Aorta (tissue), 5 donors: ENCODE measurements at regions not wholly inside any gene's neighbourhood (a gene's known extent, or its start where the extent isn't known, plus 50 kb on each side); places are given as distances from the start of the nearest gene placed in this dataset.

Experiments used
- ATAC-seq: fragments of 200-7000 bp; cut with Tn5 transposase; one replicate; pipeline ENCODE4 v1.9.1; 2022; ENCODE audit warnings: moderate library complexity; ENCODE audit not compliant: low FRiP score
- DNase-seq, 2 donors: peaks; one replicate each; pipeline ENCODE4 v3.0.0-alpha.2; 2020
- H3K27ac ChIP-seq, 2 donors: one replicate each; pipeline ENCODE4 v1.5.1; 2013; ENCODE audit warnings: low read length in 2 of 2, mild to moderate bottlenecking in 2 of 2, moderate library complexity in 2 of 2, control low read depth in 1 of 2, inconsistent platforms in 1 of 2, low read depth in 1 of 2
- H3K27me3 ChIP-seq, 2 donors: one replicate each; pipeline ENCODE4 v1.6.1; 2013; ENCODE audit warnings: control low read depth in 1 of 2, low read length in 1 of 2, mild to moderate bottlenecking in 1 of 2, moderate library complexity in 1 of 2; ENCODE audit not compliant: insufficient read depth in 2 of 2, control insufficient read depth in 1 of 2
- H3K36me3 ChIP-seq, 2 donors: one replicate each; pipeline ENCODE4 v1.6.1; 2013; ENCODE audit warnings: control low read depth in 1 of 2, low read length in 1 of 2, mild to moderate bottlenecking in 1 of 2; ENCODE audit not compliant: insufficient read depth in 2 of 2, control insufficient read depth in 1 of 2
- H3K4me1 ChIP-seq, 2 donors: one replicate each; pipeline ENCODE4 v1.6.1; 2013; ENCODE audit warnings: low read length in 2 of 2, control low read depth in 1 of 2, mild to moderate bottlenecking in 1 of 2, moderate library complexity in 1 of 2; ENCODE audit not compliant: insufficient read depth in 2 of 2, control insufficient read depth in 1 of 2
- H3K4me3 ChIP-seq, 2 donors: one replicate each; pipeline ENCODE4 v1.5.1; 2013; ENCODE audit warnings: low read length in 2 of 2, control low read depth in 1 of 2, mild to moderate bottlenecking in 1 of 2
- H3K9me3 ChIP-seq: one replicate; pipeline ENCODE4 v1.6.1; 2013; ENCODE audit warnings: mild to moderate bottlenecking, low read length; ENCODE audit not compliant: control insufficient read depth
- WGBS, 2 donors: extraction: QIAGEN DNeasy Blood & Tissue Kit; methylation state at CpG; one replicate each; pipeline ENCODE4 v1.1.7; 2013; 5-methylcytosine and 5-hydroxymethylcytosine counted together
- intact Hi-C, 2 donors: fragments of 100-400 bp; cut with DNase I; formaldehyde crosslinking; loops; one replicate each; pipeline versions ENCODE4 v1.14.2 to v1.15.0; 2022
- donor health status: healthy with polysubstance abuse.
- donor health status: Bipolar disorder and iron deficiency.
- donor health status: DM: no; HTN: no; CAD: no.
- donor health status: DM: no; HTN: no; CAD: no.
- donor health status: DM: yes; HTN: yes; CAD: no.

- Histone ChIP-seq H3K4me3 (peak overlapping the region in 1 of 2 donors; percentile 11), H3K27me3 (no peaks in the 10 kb centered on the region), H3K9me3 (no peaks in the 10 kb centered on the region), H3K36me3 (no peaks in the 10 kb centered on the region), H3K27ac (peak overlapping the region; percentile 6 to 47), H3K4me1 (no peaks in the 10 kb centered on the region)
- ATAC-seq (peak; percentile 34), DNase-seq (peak in 1 of 2 donors; percentile 56)
- WGBS, 2 donors, result 15 to 18% methylated on average over 7 of the region's 7 CpGs
- intact Hi-C loops, result no loop called here
Observed at GRCh38 chr15:38068626-38069391, 134.4 kb downstream of the TMCO5A start.

GRCh38 chr15:38069511-38070011 lies 135.1 kb downstream of the TMCO5A start:
- Histone ChIP-seq H3K36me3 (no peaks in the 10 kb centered on the region), H3K27me3 (no peaks in the 10 kb centered on the region), H3K27ac (peak overlapping the region in 1 of 2 donors; percentile 6), H3K4me1 (no peaks in the 10 kb centered on the region), H3K4me3 (no peak overlapping the region), H3K9me3 (no peaks in the 10 kb centered on the region)
- WGBS, 2 donors, result 53 to 55% methylated on average over 3 of the region's 3 CpGs
- DNase-seq (peak in 1 of 2 donors; percentile 50), ATAC-seq (no peak)
- intact Hi-C loops, result no loop called here

GRCh38 chr15:38070778-38071177 lies 136.3 kb downstream of the TMCO5A start:
- intact Hi-C loops, result no loop called here
- Histone ChIP-seq H3K4me1 (no peaks in the 10 kb centered on the region), H3K9me3 (no peaks in the 10 kb centered on the region), H3K4me3 (no peak overlapping the region), H3K27me3 (no peaks in the 10 kb centered on the region), H3K27ac (peak overlapping the region in 1 of 2 donors; percentile 16), H3K36me3 (no peaks in the 10 kb centered on the region)
- 93 to 94% methylated on average over 4 of the region's 4 CpGs for WGBS, 2 donors
- ATAC-seq (no peak), DNase-seq (no peak)

GRCh38 chr15:38071211-38071972 lies 137.0 kb downstream of the TMCO5A start:
- H3K36me3 ChIP-seq, result no peaks in the 10 kb centered on the region
- 94 to 96% methylated on average over 11 of the region's 11 CpGs for WGBS, 2 donors
- intact Hi-C loops, result no loop called here
- DNase-seq, result no peak
- H3K27ac ChIP-seq, result peak overlapping the region in 1 of 2 donors; percentile 17
- ATAC-seq, result no peak
- H3K9me3 ChIP-seq, result no peaks in the 10 kb centered on the region
- no peaks in the 10 kb centered on the region for H3K4me1 ChIP-seq
- no peaks in the 10 kb centered on the region for H3K27me3 ChIP-seq
- no peak overlapping the region for H3K4me3 ChIP-seq

- no peak for DNase-seq
Observed at GRCh38 chr15:38072007-38072347, 137.5 kb downstream of the TMCO5A start.

GRCh38 chr15:38072348-38073177 lies 138.1 kb downstream of the TMCO5A start:
- DNase-seq (peak; percentile 76 to 89), ATAC-seq (peak; percentile 91)
- WGBS, 2 donors, result 1% methylated on average over 55 of the region's 55 CpGs
- Histone ChIP-seq H3K27me3 (no peaks in the 10 kb centered on the region), H3K4me1 (no peaks in the 10 kb centered on the region), H3K27ac (peak overlapping the region; percentile 92), H3K9me3 (no peaks in the 10 kb centered on the region), H3K36me3 (no peaks in the 10 kb centered on the region), H3K4me3 (peak overlapping the region; percentile 9 to 15)
- intact Hi-C loops, result loop anchor here (2.0 kb wide), 1 partner anchor 180 kb away; the partner anchor contains the start of gene SPRED1 (in 2 of the 2)

More at GRCh38 chr15:38072007-38072347, 137.5 kb downstream of the TMCO5A start:
- Histone ChIP-seq H3K4me3 (peak overlapping the region in 1 of 2 donors; percentile 15), H3K36me3 (no peaks in the 10 kb centered on the region), H3K27ac (peak overlapping the region in 1 of 2 donors; percentile 92), H3K27me3 (no peaks in the 10 kb centered on the region), H3K9me3 (no peaks in the 10 kb centered on the region), H3K4me1 (no peaks in the 10 kb centered on the region)
- intact Hi-C loops, result loop anchor here (2.0 kb wide), 1 partner anchor 181 kb away; the partner anchor contains the start of gene SPRED1 (in 2 of the 2)
- no peak for ATAC-seq
- 50% methylated on average over 6 of the region's 6 CpGs for WGBS, 2 donors

GRCh38 chr15:38073178-38073946 lies 138.9 kb downstream of the TMCO5A start:
- Histone ChIP-seq H3K27ac (peak overlapping the region; percentile 92), H3K27me3 (no peaks in the 10 kb centered on the region), H3K4me3 (peak overlapping the region; percentile 9 to 15), H3K9me3 (no peaks in the 10 kb centered on the region), H3K36me3 (no peaks in the 10 kb centered on the region), H3K4me1 (no peaks in the 10 kb centered on the region)
- intact Hi-C loops, result loop anchor here (2.0 kb wide), 1 partner anchor 179 kb away; the partner anchor contains the start of gene SPRED1 (in 2 of the 2)
- DNase-seq, result peak in 1 of 2 donors; percentile 71
- WGBS, 2 donors, result 3 to 5% methylated on average over 19 of the region's 19 CpGs
- ATAC-seq, result peak; percentile 37
